GM23248 (cell line): ENCODE measurements at regions not wholly inside any gene's neighbourhood (a gene's known extent, or its start where the extent isn't known, plus 50 kb on each side); places are given as distances from the start of the nearest gene placed in this dataset.

Source experiments
- EZH2 ChIP-seq: fragments of 200-600 bp; sonication (generic); IDR thresholded peaks from 2 replicates; pipeline ENCODE4 v1.6.1; 2018; ENCODE audit warnings: antibody characterized with exemption, mild to moderate bottlenecking; ENCODE audit not compliant: insufficient read depth, poor library complexity, severe bottlenecking
- EZH2phosphoT487 ChIP-seq: fragments of 200-600 bp; sonication (generic); IDR thresholded peaks from 2 replicates; pipeline ENCODE4 v1.6.1; 2018; ENCODE audit warnings: antibody characterized with exemption, moderate library complexity, mild to moderate bottlenecking, low read depth; ENCODE audit not compliant: insufficient read depth

DNA sequence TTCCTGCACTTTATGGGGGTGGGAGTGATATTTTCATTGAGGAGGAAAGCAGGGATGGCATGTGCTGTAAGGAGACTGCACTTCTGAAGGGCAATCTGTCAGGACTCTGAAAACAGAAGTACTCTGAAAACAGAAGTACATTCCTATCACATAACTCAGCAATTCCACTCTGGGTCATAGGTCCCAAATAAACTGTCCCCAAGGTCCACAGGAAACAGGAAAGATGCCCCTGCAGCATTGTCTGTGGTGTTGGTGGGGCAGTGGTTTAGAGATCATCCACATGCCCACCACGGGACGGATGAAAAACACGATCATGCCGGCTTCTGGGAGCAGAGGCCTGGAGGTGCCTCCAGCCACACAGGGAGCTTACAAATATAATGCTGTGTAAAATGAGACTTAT is 150.3 kb downstream of the OTOR start:
- TF ChIP-seq EZH2 (no peak), EZH2phosphoT487 (no peak)
